ENCODE measurements at regions not wholly inside any gene's neighbourhood (a gene's known extent, or its start where the extent isn't known, plus 50 kb on each side); places are given as distances from the start of the nearest gene placed in this dataset.
"Not testable (repeated sequence)": the region's sequence is repeated elsewhere in the genome, so short reads cannot be mapped to it uniquely, and the experiment has no call there.

DNA sequence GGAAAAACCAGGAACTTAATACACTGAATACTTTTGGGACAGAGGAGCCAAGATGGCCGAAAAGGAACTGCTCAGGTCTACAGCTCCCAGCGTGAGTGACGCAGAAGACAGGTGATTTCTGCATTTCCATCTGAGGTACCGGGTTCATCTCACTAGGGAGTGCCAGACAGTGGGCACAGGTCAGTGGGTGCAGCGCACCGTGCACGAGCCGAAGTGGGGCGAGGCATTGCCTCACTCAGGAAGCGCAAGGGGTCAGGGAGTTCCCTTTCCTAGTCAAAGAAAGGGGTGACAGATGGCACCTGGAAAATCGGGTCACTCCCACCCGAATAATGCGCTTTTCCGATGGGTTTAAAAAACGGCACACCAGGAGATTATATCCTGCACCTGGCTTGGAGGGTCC is 605.4 kb downstream of the DTWD2 start:
- TF ChIP-seq, protein P1, sequence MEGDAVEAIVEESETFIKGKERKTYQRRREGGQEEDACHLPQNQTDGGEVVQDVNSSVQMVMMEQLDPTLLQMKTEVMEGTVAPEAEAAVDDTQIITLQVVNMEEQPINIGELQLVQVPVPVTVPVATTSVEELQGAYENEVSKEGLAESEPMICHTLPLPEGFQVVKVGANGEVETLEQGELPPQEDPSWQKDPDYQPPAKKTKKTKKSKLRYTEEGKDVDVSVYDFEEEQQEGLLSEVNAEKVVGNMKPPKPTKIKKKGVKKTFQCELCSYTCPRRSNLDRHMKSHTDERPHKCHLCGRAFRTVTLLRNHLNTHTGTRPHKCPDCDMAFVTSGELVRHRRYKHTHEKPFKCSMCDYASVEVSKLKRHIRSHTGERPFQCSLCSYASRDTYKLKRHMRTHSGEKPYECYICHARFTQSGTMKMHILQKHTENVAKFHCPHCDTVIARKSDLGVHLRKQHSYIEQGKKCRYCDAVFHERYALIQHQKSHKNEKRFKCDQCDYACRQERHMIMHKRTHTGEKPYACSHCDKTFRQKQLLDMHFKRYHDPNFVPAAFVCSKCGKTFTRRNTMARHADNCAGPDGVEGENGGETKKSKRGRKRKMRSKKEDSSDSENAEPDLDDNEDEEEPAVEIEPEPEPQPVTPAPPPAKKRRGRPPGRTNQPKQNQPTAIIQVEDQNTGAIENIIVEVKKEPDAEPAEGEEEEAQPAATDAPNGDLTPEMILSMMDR (conservative IDR thresholded peaks at IDR 0.05 in 1 of 2, IDR thresholded peaks at IDR 0.05 in 1 of 2; ENCODE audit: extremely low read depth in 1 of 2, insufficient read depth in 1 of 2, low read depth in 1 of 2, low read length in 2 of 2), result not testable (repeated sequence)
- TF ChIP-seq EZH2 (IDR thresholded peaks at IDR 0.05; ENCODE audit: borderline replicate concordance, low read length), result not testable (repeated sequence)

Measured in mammary epithelial cell (primary cell).